Glutamatergic neuron (in vitro differentiated cells): ENCODE measurements at regions not wholly inside any gene's neighbourhood (a gene's known extent, or its start where the extent isn't known, plus 50 kb on each side); places are given as distances from the start of the nearest gene placed in this dataset.

Source experiments
- DNase-seq: peaks from one replicate; pipeline ENCODE4 v3.0.0; 2022
- H3K27ac Mint-ChIP-seq: one replicate; pipeline ENCODE4 v1.8.0; 2020; ENCODE audit warnings: mild to moderate bottlenecking, mixed read lengths, inconsistent platforms; ENCODE audit not compliant: unreplicated experiment
- H3K27me3 Mint-ChIP-seq: one replicate; pipeline ENCODE4 v1.8.0; 2020; ENCODE audit warnings: mild to moderate bottlenecking, moderate library complexity, mixed read lengths, inconsistent platforms; ENCODE audit not compliant: unreplicated experiment
- H3K36me3 Mint-ChIP-seq: one replicate; pipeline ENCODE4 v1.8.0; 2020; ENCODE audit warnings: mild to moderate bottlenecking, mixed read lengths, inconsistent platforms; ENCODE audit not compliant: unreplicated experiment
- H3K4me1 Mint-ChIP-seq: one replicate; pipeline ENCODE4 v1.8.0; 2020; ENCODE audit warnings: mild to moderate bottlenecking, low read depth, mixed read lengths, inconsistent platforms; ENCODE audit not compliant: unreplicated experiment
- H3K4me3 Mint-ChIP-seq: one replicate; pipeline ENCODE4 v1.8.0; 2020; ENCODE audit warnings: mild to moderate bottlenecking, mixed read lengths, inconsistent platforms; ENCODE audit not compliant: unreplicated experiment
- H3K9me3 Mint-ChIP-seq: one replicate; pipeline ENCODE4 v1.8.0; 2020; ENCODE audit warnings: mild to moderate bottlenecking, moderate library complexity, mixed read lengths, inconsistent platforms; ENCODE audit not compliant: unreplicated experiment
- TF ChIP-seq, protein P1 (sequence below): fragments of 200-600 bp; sonication (generic); IDR thresholded peaks from one replicate; pipeline ENCODE4 v1.5.0; 2021; ENCODE audit not compliant: partially characterized antibody, unreplicated experiment

- H3K27me3 Mint-ChIP-seq: no peaks in the 10 kb centered on the region
- no peak overlapping the region for H3K4me3 Mint-ChIP-seq
- peaks cover 5% of the 10 kb centered on the region for H3K36me3 Mint-ChIP-seq
- no peak for DNase-seq
- H3K4me1 Mint-ChIP-seq: no peaks in the 10 kb centered on the region
- H3K9me3 Mint-ChIP-seq: no peaks in the 10 kb centered on the region
- no peak overlapping the region for H3K27ac Mint-ChIP-seq
- TF ChIP-seq, protein P1, sequence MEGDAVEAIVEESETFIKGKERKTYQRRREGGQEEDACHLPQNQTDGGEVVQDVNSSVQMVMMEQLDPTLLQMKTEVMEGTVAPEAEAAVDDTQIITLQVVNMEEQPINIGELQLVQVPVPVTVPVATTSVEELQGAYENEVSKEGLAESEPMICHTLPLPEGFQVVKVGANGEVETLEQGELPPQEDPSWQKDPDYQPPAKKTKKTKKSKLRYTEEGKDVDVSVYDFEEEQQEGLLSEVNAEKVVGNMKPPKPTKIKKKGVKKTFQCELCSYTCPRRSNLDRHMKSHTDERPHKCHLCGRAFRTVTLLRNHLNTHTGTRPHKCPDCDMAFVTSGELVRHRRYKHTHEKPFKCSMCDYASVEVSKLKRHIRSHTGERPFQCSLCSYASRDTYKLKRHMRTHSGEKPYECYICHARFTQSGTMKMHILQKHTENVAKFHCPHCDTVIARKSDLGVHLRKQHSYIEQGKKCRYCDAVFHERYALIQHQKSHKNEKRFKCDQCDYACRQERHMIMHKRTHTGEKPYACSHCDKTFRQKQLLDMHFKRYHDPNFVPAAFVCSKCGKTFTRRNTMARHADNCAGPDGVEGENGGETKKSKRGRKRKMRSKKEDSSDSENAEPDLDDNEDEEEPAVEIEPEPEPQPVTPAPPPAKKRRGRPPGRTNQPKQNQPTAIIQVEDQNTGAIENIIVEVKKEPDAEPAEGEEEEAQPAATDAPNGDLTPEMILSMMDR: no peak
Observed at GRCh38 chr2:59528525-59528924, 1024.9 kb downstream of the BCL11A start.

DNA sequence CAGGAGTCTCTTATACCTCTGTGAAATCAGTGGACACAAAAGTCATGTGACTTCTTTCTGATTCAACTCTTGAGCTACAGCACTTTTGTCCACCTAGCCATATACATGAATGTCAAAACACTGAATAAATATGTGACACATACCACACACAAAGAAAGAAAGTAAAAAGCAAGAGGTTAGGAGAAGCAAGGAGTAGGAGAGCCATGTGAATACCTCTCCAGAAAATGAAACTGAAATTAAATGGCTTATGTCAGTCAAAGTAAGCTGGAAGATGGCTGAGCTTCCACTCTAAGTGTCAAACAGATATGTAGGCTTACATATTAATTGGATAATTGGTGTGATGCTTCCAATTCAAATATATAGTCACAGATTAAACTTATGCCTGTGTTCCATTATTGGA is 1050.5 kb downstream of the BCL11A start:
- DNase-seq: no peak
- TF ChIP-seq, protein P1: no peak
- Mint-ChIP-seq H3K4me1 (no peaks in the 10 kb centered on the region), H3K27me3 (no peaks in the 10 kb centered on the region), H3K36me3 (peaks cover 7% of the 10 kb centered on the region), H3K27ac (no peak overlapping the region), H3K4me3 (no peak overlapping the region), H3K9me3 (no peaks in the 10 kb centered on the region)

GRCh38 chr2:59490994-59491393 is 1062.5 kb downstream of the BCL11A start:
- TF ChIP-seq, protein P1: no peak
- no peaks in the 10 kb centered on the region for H3K27me3 Mint-ChIP-seq
- no peak for DNase-seq
- H3K9me3 Mint-ChIP-seq: no peaks in the 10 kb centered on the region
- no peaks in the 10 kb centered on the region for H3K36me3 Mint-ChIP-seq
- no peak overlapping the region for H3K4me3 Mint-ChIP-seq
- H3K27ac Mint-ChIP-seq: no peak overlapping the region
- no peaks in the 10 kb centered on the region for H3K4me1 Mint-ChIP-seq

- no peak overlapping the region for H3K27ac Mint-ChIP-seq
- H3K4me1 Mint-ChIP-seq: no peaks in the 10 kb centered on the region
- TF ChIP-seq, protein P1: no peak
- H3K27me3 Mint-ChIP-seq: no peaks in the 10 kb centered on the region
- no peaks in the 10 kb centered on the region for H3K36me3 Mint-ChIP-seq
- H3K9me3 Mint-ChIP-seq: no peaks in the 10 kb centered on the region
- DNase-seq: no peak
- no peak overlapping the region for H3K4me3 Mint-ChIP-seq
Observed at GRCh38 chr2:59490192-59490591, 1063.3 kb downstream of the BCL11A start.

GRCh38 chr2:59484673-59485072 is 1068.8 kb downstream of the BCL11A start:
- H3K4me1 Mint-ChIP-seq: no peaks in the 10 kb centered on the region
- TF ChIP-seq, protein P1: no peak
- no peak overlapping the region for H3K27ac Mint-ChIP-seq
- peaks cover 3% of the 10 kb centered on the region for H3K36me3 Mint-ChIP-seq
- no peaks in the 10 kb centered on the region for H3K9me3 Mint-ChIP-seq
- DNase-seq: no peak
- no peak overlapping the region for H3K4me3 Mint-ChIP-seq
- H3K27me3 Mint-ChIP-seq: no peaks in the 10 kb centered on the region
